Gastroesophageal sphincter (tissue), 3 donors: ENCODE measurements at regions not wholly inside any gene's neighbourhood (a gene's known extent, or its start where the extent isn't known, plus 50 kb on each side); places are given as distances from the start of the nearest gene placed in this dataset.

Experiments used
- EP300 ChIP-seq: sonication (generic); formaldehyde crosslinking; IDR thresholded peaks from one replicate; pipeline ENCODE4 v1.6.1; 2017; ENCODE audit warnings: antibody characterized with exemption, mild to moderate bottlenecking
- POLR2A ChIP-seq, 2 donors: fragments of 450-650 bp; IDR thresholded peaks; one replicate each; pipeline ENCODE4 v1.6.1; 2017; ENCODE audit warnings: antibody characterized with exemption in 2 of 2, mild to moderate bottlenecking in 2 of 2, moderate library complexity in 1 of 2
- POLR2AphosphoS5 ChIP-seq: sonication (generic); formaldehyde crosslinking; IDR thresholded peaks from one replicate; pipeline ENCODE4 v1.6.1; 2017; ENCODE audit warnings: antibody characterized with exemption
- TF ChIP-seq, protein P1 (sequence below), 4 experiments: fragments of 200-600 bp in 2 of 4; fragments of 450-650 bp in 2 of 4; sonication (generic) in 1 of 4; IDR thresholded peaks; one replicate each; pipeline ENCODE4 v1.5.1; 2017 to 2019; ENCODE audit warnings: antibody characterized with exemption in 4 of 4, mild to moderate bottlenecking in 2 of 4, moderate library complexity in 2 of 4

DNA sequence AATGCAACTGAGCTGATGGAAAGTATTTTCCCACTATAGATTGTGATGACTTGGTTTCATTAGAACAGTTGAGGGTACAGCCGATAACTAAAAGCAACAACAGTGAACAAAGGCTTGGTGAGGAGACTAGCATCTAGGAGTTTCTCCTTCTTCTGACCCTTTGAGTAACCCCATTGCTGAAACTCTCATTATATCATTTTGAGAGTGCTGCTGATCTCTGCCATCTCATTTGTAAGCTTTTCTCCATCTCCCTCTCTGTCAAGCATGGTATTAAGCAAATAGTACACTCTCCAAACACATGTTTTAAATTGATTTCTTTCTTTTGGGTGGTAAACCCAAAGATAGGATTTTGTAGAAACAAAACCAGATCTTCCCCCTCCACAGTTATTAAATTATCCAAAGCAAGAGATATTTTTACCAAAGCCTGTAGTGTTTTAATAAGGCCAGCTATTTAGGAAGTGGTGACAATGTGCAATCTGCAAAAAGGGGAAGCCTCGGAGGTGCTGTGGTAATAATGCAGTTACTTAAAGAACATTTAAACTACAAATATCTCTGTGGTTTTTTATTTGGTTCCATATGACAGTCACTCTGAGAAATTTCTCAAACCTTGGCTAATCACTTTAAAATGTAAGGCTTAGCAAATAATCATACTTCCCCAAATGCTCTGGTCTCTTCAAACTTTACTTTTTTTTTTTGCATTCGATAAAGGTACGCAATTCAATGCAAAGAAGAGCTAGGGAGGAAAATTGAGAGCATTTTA lies 287.5 kb downstream of the HLX start:
- TF ChIP-seq, protein P1, sequence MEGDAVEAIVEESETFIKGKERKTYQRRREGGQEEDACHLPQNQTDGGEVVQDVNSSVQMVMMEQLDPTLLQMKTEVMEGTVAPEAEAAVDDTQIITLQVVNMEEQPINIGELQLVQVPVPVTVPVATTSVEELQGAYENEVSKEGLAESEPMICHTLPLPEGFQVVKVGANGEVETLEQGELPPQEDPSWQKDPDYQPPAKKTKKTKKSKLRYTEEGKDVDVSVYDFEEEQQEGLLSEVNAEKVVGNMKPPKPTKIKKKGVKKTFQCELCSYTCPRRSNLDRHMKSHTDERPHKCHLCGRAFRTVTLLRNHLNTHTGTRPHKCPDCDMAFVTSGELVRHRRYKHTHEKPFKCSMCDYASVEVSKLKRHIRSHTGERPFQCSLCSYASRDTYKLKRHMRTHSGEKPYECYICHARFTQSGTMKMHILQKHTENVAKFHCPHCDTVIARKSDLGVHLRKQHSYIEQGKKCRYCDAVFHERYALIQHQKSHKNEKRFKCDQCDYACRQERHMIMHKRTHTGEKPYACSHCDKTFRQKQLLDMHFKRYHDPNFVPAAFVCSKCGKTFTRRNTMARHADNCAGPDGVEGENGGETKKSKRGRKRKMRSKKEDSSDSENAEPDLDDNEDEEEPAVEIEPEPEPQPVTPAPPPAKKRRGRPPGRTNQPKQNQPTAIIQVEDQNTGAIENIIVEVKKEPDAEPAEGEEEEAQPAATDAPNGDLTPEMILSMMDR (IDR thresholded peaks at IDR 0.05) = no peak
- TF ChIP-seq POLR2A (IDR thresholded peaks at IDR 0.05) (no peak), POLR2AphosphoS5 (no peak), EP300 (no peak)
